Panc1 (cell line): ENCODE measurements at regions not wholly inside any gene's neighbourhood (a gene's known extent, or its start where the extent isn't known, plus 50 kb on each side); places are given as distances from the start of the nearest gene placed in this dataset.

Experiments used
- ATAC-seq: fragments of 200-7000 bp; cut with Tn5 transposase; 2 replicates; pipeline ENCODE4 v1.9.1; 2020; ENCODE audit warnings: mild to moderate bottlenecking, moderate library complexity
- BruUV-seq: library from RNA; stranded (reverse); fragments of 400-500 nt; replicated peaks from 2 replicates; lab custom pipeline; 2021; lab: Mats Ljungman, UMichigan
- CTCF ChIA-PET: fragments of 300-600 bp; sonication (Branson Sonifier 250); formaldehyde crosslinking; loops from one replicate; lab custom pipeline; 2022; ENCODE audit warnings: antibody characterized with exemption; lab: Charles Lee
- POLR2A ChIA-PET: fragments of 300-600 bp; sonication (Branson Sonifier 250); formaldehyde crosslinking; loops from one replicate; lab custom pipeline; 2022; ENCODE audit warnings: antibody characterized with exemption; lab: Charles Lee
- DNase-seq: peaks from one replicate; pipeline ENCODE4 v3.0.0-alpha.2; 2010; ENCODE audit warnings: low read depth, low spot score
- H3K27ac ChIP-seq: 2 replicates; pipeline ENCODE4 v1.5.1; 2011; ENCODE audit warnings: mild to moderate bottlenecking, low read length, inconsistent platforms
- H3K27me3 ChIP-seq: fragments of 200-500 bp; sonication (Bioruptor generic); 2 replicates; pipeline ENCODE4 v1.6.0; 2014; ENCODE audit warnings: low read length, inconsistent platforms; ENCODE audit not compliant: control insufficient read depth, insufficient read depth
- H3K36me3 ChIP-seq: fragments of 200-500 bp; sonication (Bioruptor generic); 2 replicates; pipeline ENCODE4 v1.5.1; 2014; ENCODE audit warnings: inconsistent platforms, mild to moderate bottlenecking, low read length, moderate library complexity; ENCODE audit not compliant: control insufficient read depth, insufficient read depth
- H3K4me1 ChIP-seq: 2 replicates; pipeline ENCODE4 v1.5.1; 2011; ENCODE audit warnings: inconsistent platforms, mild to moderate bottlenecking, low read length, moderate library complexity; ENCODE audit not compliant: control insufficient read depth, insufficient read depth
- H3K4me3 ChIP-seq, 2 experiments: 2 replicates each; pipeline ENCODE4 v1.5.1; 2011 to 2012; ENCODE audit warnings: low read depth in 2 of 2, low read length in 2 of 2, mild to moderate bottlenecking in 2 of 2, inconsistent platforms in 1 of 2, moderate library complexity in 1 of 2
- H3K9me3 ChIP-seq: fragments of 200-500 bp; sonication (Bioruptor generic); 2 replicates; pipeline ENCODE4 v1.5.1; 2014; ENCODE audit warnings: low read depth, mild to moderate bottlenecking, inconsistent platforms, low read length, moderate library complexity; ENCODE audit not compliant: control insufficient read depth, insufficient read depth
- CTCF ChIP-seq: fragments of 450-650 bp; IDR thresholded peaks from 2 replicates; pipeline ENCODE4 v1.5.1; 2017; ENCODE audit warnings: mild to moderate bottlenecking
- POLR2AphosphoS5 ChIP-seq: IDR thresholded peaks from 2 replicates; pipeline ENCODE4 v1.6.1; 2012; ENCODE audit warnings: mild to moderate bottlenecking, low read depth, low read length, moderate library complexity
- SIN3A ChIP-seq: IDR thresholded peaks from 2 replicates; pipeline ENCODE4 v1.6.1; 2012; ENCODE audit warnings: low read depth, mild to moderate bottlenecking, low read length, moderate library complexity, borderline replicate concordance; ENCODE audit not compliant: insufficient read depth
- TCF7L2 ChIP-seq: IDR thresholded peaks from 2 replicates; pipeline ENCODE4 v1.6.1; 2011; ENCODE audit warnings: mild to moderate bottlenecking, low read depth, low read length, inconsistent platforms
- in situ Hi-C: cut with HindIII; loops from 2 replicates; pipeline ENCODE4 v1.10.0; 2016; ENCODE audit warnings: low sequenced_read_pairs, low pct_unique_long_range_greater_than_20kb
- intact Hi-C: fragments of 100-400 bp; cut with micrococcal nuclease; formaldehyde crosslinking; loops from one replicate; pipeline ENCODE4 v1.10.0; 2022; ENCODE audit not compliant: unreplicated experiment
- TF ChIP-seq, protein P1 (sequence below), 2 experiments: IDR thresholded peaks; 2 replicates each; pipeline ENCODE4 v1.6.1; 2011 to 2012; ENCODE audit warnings: low read depth in 2 of 2, control low read depth in 1 of 2, low read length in 1 of 2, mild to moderate bottlenecking in 1 of 2, moderate library complexity in 1 of 2; ENCODE audit not compliant: insufficient read depth in 1 of 2

- H3K36me3 ChIP-seq, result no peaks in the 10 kb centered on the region
- CTCF ChIA-PET, result no interaction called here
- ATAC-seq (no peak), DNase-seq (no peak)
- in situ Hi-C loops (no loop called here), intact Hi-C loops (no loop called here)
- no peak overlapping the region for H3K4me3 ChIP-seq
- H3K27ac ChIP-seq, result no peak overlapping the region
- H3K9me3 ChIP-seq, result no peaks in the 10 kb centered on the region
- BruUV-seq, result no TSS peak
- POLR2A ChIA-PET, result no interaction called here
- no peaks in the 10 kb centered on the region for H3K27me3 ChIP-seq
- TF ChIP-seq SIN3A (no peak), POLR2AphosphoS5 (no peak), CTCF (no peak), TCF7L2 (no peak)
- TF ChIP-seq, protein P1, sequence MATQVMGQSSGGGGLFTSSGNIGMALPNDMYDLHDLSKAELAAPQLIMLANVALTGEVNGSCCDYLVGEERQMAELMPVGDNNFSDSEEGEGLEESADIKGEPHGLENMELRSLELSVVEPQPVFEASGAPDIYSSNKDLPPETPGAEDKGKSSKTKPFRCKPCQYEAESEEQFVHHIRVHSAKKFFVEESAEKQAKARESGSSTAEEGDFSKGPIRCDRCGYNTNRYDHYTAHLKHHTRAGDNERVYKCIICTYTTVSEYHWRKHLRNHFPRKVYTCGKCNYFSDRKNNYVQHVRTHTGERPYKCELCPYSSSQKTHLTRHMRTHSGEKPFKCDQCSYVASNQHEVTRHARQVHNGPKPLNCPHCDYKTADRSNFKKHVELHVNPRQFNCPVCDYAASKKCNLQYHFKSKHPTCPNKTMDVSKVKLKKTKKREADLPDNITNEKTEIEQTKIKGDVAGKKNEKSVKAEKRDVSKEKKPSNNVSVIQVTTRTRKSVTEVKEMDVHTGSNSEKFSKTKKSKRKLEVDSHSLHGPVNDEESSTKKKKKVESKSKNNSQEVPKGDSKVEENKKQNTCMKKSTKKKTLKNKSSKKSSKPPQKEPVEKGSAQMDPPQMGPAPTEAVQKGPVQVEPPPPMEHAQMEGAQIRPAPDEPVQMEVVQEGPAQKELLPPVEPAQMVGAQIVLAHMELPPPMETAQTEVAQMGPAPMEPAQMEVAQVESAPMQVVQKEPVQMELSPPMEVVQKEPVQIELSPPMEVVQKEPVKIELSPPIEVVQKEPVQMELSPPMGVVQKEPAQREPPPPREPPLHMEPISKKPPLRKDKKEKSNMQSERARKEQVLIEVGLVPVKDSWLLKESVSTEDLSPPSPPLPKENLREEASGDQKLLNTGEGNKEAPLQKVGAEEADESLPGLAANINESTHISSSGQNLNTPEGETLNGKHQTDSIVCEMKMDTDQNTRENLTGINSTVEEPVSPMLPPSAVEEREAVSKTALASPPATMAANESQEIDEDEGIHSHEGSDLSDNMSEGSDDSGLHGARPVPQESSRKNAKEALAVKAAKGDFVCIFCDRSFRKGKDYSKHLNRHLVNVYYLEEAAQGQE (IDR thresholded peaks at IDR 0.05; ENCODE audit: insufficient read depth in 1 of 2, low read depth in 2 of 2, low read length in 1 of 2), result no peak
- H3K4me1 ChIP-seq, result no peaks in the 10 kb centered on the region
Observed at GRCh38 chr12:9345171-9345570, 137.0 kb upstream of the PZP start.

- no peak for ATAC-seq
- no peaks in the 10 kb centered on the region for H3K36me3 ChIP-seq
- no peaks in the 10 kb centered on the region for H3K27me3 ChIP-seq
- intact Hi-C loops (no loop called here), in situ Hi-C loops (no loop called here)
- BruUV-seq, result no TSS peak
- H3K4me1 ChIP-seq, result no peaks in the 10 kb centered on the region
- TF ChIP-seq SIN3A (no peak), TCF7L2 (no peak), POLR2AphosphoS5 (no peak), CTCF (no peak)
- TF ChIP-seq, protein P1 (IDR thresholded peaks at IDR 0.05; ENCODE audit: insufficient read depth in 1 of 2, low read depth in 2 of 2, low read length in 1 of 2), result no peak
- ChIA-PET POLR2A (no interaction called here), CTCF (no interaction called here)
- H3K27ac ChIP-seq, result no peak overlapping the region
- no peak for DNase-seq
- H3K4me3 ChIP-seq, result no peak overlapping the region
- no peaks in the 10 kb centered on the region for H3K9me3 ChIP-seq
Observed at GRCh38 chr12:9344541-9344940, 136.3 kb upstream of the PZP start.
